OCI-LY7 (cell line): ENCODE measurements at regions not wholly inside any gene's neighbourhood (a gene's known extent, or its start where the extent isn't known, plus 50 kb on each side); places are given as distances from the start of the nearest gene placed in this dataset.
A peak's percentile ranks its signal among the peaks of the same experiment; 100 is the strongest.

ENCODE experiments used
- BruUV-seq: library from RNA; stranded (reverse); fragments of 400-500 nt; replicated peaks from 2 replicates; lab custom pipeline; 2021; lab: Mats Ljungman, UMichigan
- CTCF ChIA-PET: fragments of 300-600 bp; sonication (Branson Sonifier 250); formaldehyde crosslinking; loops from one replicate; lab custom pipeline; 2022; ENCODE audit warnings: antibody characterized with exemption; ENCODE audit not compliant: unreplicated experiment; lab: Charles Lee
- POLR2A ChIA-PET: fragments of 300-600 bp; sonication (Branson Sonifier 250); formaldehyde crosslinking; loops from one replicate; lab custom pipeline; 2022; ENCODE audit warnings: antibody characterized with exemption; lab: Charles Lee
- DNase-seq: peaks from one replicate; pipeline ENCODE4 v3.0.0-alpha.2; 2015; ENCODE audit warnings: low spot score
- H2AFZ ChIP-seq: fragments of 200-600 bp; sonication (generic), shearing (Covaris generic); 2 replicates; pipeline ENCODE4 v1.6.1; 2014; ENCODE audit warnings: mild to moderate bottlenecking, antibody characterized with exemption, low read length, moderate library complexity
- H3K27ac ChIP-seq: fragments of 200-600 bp; sonication (generic); 2 replicates; pipeline ENCODE4 v1.5.1; 2014; ENCODE audit warnings: mixed run types, low read depth, mild to moderate bottlenecking, moderate library complexity, low read length, inconsistent platforms; ENCODE audit not compliant: poor library complexity, severe bottlenecking
- H3K36me3 ChIP-seq: fragments of 200-600 bp; sonication (generic); 2 replicates; pipeline ENCODE4 v1.6.1; 2014; ENCODE audit warnings: mild to moderate bottlenecking, antibody characterized with exemption, low read length, moderate library complexity, mixed read lengths; ENCODE audit not compliant: insufficient read depth
- H3K4me1 ChIP-seq: fragments of 200-600 bp; sonication (generic); 2 replicates; pipeline ENCODE4 v1.5.1; 2014; ENCODE audit warnings: mild to moderate bottlenecking, low read length; ENCODE audit not compliant: insufficient read depth, poor library complexity, severe bottlenecking
- H3K4me2 ChIP-seq: fragments of 200-600 bp; sonication (generic); 2 replicates; pipeline ENCODE4 v1.6.1; 2014; ENCODE audit warnings: mild to moderate bottlenecking, low read length
- H3K4me3 ChIP-seq: fragments of 200-600 bp; sonication (generic); 2 replicates; pipeline ENCODE4 v1.5.1; 2014; ENCODE audit warnings: mild to moderate bottlenecking, low read depth, low read length; ENCODE audit not compliant: poor library complexity, severe bottlenecking
- H3K79me2 ChIP-seq: fragments of 200-600 bp; sonication (generic); 2 replicates; pipeline ENCODE4 v1.6.1; 2016; ENCODE audit warnings: low read depth, mild to moderate bottlenecking, low read length, moderate library complexity, mixed read lengths; ENCODE audit not compliant: insufficient read depth
- H3K9me2 ChIP-seq: fragments of 200-600 bp; sonication (generic); 2 replicates; pipeline ENCODE4 v1.6.1; 2016; ENCODE audit warnings: mild to moderate bottlenecking, low read length, mixed read lengths; ENCODE audit not compliant: insufficient read depth
- H3K9me3 ChIP-seq: fragments of 200-600 bp; sonication (generic); 2 replicates; pipeline ENCODE4 v1.6.1; 2014; ENCODE audit warnings: mild to moderate bottlenecking, mixed run types, low read length, mixed read lengths
- H4K20me1 ChIP-seq: fragments of 200-600 bp; sonication (generic); 2 replicates; pipeline ENCODE4 v1.6.1; 2014; ENCODE audit warnings: mild to moderate bottlenecking, antibody characterized with exemption, low read length, moderate library complexity, mixed read lengths; ENCODE audit not compliant: insufficient read depth
- EZH2phosphoT487 ChIP-seq: fragments of 200-600 bp; sonication (generic); IDR thresholded peaks from 2 replicates; pipeline ENCODE4 v1.6.1; 2018; ENCODE audit warnings: low read depth, borderline replicate concordance, mild to moderate bottlenecking, mixed run types, antibody characterized with exemption, low read length, moderate library complexity, mixed read lengths
- intact Hi-C: fragments of 100-400 bp; cut with micrococcal nuclease; formaldehyde crosslinking; loops from one replicate; pipeline ENCODE4 v1.10.0; 2022; ENCODE audit not compliant: unreplicated experiment
- TF ChIP-seq, protein P1 (sequence below): fragments of 200-600 bp; sonication (generic); conservative IDR thresholded peaks from 2 replicates; pipeline ENCODE4 v1.5.1; 2014; ENCODE audit warnings: mild to moderate bottlenecking, antibody characterized with exemption, low read length, moderate library complexity, mixed read lengths

DNA sequence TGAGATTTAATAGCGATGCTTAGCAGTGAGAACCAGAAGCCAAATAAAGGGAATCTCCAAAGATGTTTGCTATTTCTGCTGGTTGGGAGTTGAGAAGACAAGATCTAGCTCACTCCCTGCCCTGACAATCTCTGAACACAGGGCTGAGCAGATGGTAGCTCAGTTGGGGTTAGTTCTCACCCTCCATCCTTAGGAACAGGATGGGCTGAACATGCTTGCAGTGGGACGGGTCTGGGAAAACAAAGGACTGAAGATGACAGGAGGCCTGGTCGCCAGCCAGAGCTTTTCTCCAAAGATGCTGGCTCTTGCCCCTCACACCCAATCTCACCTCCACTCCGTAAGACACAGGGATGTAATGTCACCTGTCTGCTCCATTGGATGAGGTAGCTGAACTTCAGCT lies 72.7 kb downstream of the SC5D start:
- H3K9me2 ChIP-seq: no peaks in the 10 kb centered on the region
- no peaks in the 10 kb centered on the region for H3K36me3 ChIP-seq
- H3K9me3 ChIP-seq: no peaks in the 10 kb centered on the region
- peak overlapping the region; percentile 98 for H3K27ac ChIP-seq
- POLR2A ChIA-PET: interaction anchor here (0.7 to 17.0 kb wide), 18 partner anchors 8 to 203 kb away, joined by 3 to 218 read pairs (median 8); no protein-coding TSS in a partner anchor
- H3K4me3 ChIP-seq: no peak overlapping the region
- H3K4me1 ChIP-seq: peaks cover 68% of the 10 kb centered on the region
- CTCF ChIA-PET: interaction anchor here (0.5 to 1.4 kb wide), 4 partner anchors 9 to 438 kb away, joined by 3 to 6 read pairs (median 3); no protein-coding TSS in a partner anchor
- H3K79me2 ChIP-seq: no peaks in the 10 kb centered on the region
- H2AFZ ChIP-seq: no peak overlapping the region
- H3K4me2 ChIP-seq: 0 out of 2 replicates have a peak overlapping the region, but pooled peaks have one; percentile 73
- TF ChIP-seq EZH2phosphoT487: no peak
- TF ChIP-seq, protein P1, sequence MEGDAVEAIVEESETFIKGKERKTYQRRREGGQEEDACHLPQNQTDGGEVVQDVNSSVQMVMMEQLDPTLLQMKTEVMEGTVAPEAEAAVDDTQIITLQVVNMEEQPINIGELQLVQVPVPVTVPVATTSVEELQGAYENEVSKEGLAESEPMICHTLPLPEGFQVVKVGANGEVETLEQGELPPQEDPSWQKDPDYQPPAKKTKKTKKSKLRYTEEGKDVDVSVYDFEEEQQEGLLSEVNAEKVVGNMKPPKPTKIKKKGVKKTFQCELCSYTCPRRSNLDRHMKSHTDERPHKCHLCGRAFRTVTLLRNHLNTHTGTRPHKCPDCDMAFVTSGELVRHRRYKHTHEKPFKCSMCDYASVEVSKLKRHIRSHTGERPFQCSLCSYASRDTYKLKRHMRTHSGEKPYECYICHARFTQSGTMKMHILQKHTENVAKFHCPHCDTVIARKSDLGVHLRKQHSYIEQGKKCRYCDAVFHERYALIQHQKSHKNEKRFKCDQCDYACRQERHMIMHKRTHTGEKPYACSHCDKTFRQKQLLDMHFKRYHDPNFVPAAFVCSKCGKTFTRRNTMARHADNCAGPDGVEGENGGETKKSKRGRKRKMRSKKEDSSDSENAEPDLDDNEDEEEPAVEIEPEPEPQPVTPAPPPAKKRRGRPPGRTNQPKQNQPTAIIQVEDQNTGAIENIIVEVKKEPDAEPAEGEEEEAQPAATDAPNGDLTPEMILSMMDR: no peak
- no peaks in the 10 kb centered on the region for H4K20me1 ChIP-seq
- intact Hi-C loops: loop anchor here (5.0 kb wide), 1 partner anchor 52 kb away; no protein-coding TSS in a partner anchor
- no TSS peak for BruUV-seq
- DNase-seq: no peak

DNA sequence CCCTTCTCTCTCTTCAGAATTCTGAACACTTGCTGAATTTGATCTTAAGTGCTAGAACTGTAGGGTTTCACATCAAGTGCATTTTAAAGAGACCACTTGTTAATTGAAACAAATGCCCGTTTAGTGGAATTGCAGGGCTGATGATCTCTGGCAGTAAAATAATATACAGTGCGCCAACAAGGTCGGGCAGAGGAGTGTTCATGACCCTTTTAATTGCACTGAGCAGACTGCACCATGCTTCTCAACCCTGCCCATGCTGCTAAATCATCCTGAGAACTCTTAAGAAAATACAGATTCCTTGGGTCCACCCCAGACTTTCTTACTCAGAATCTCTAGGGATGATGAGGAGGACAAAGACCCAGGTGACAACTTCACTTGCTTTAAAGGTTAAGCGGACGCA lies 73.5 kb downstream of the SC5D start:
- POLR2A ChIA-PET: interaction anchor here (0.6 to 17.0 kb wide), 16 partner anchors 7 to 1326 kb away, joined by 3 to 218 read pairs (median 22); no protein-coding TSS in a partner anchor
- Histone ChIP-seq H3K4me3 (no peak overlapping the region), H2AFZ (no peak overlapping the region), H4K20me1 (no peaks in the 10 kb centered on the region), H3K4me2 (peak overlapping the region; percentile 73), H3K36me3 (no peaks in the 10 kb centered on the region), H3K79me2 (no peaks in the 10 kb centered on the region), H3K9me2 (no peaks in the 10 kb centered on the region), H3K27ac (peak overlapping the region; percentile 98), H3K9me3 (no peaks in the 10 kb centered on the region; the same call in 1 of the 2 replicates), H3K4me1 (peaks cover 74% of the 10 kb centered on the region)
- CTCF ChIA-PET: interaction anchor here (1.0 to 1.9 kb wide), 4 partner anchors 8 to 62 kb away, joined by 3 to 6 read pairs (median 6); no protein-coding TSS in a partner anchor
- intact Hi-C loops: loop anchor here (2.0 to 5.0 kb wide), 2 partner anchors 25 to 51 kb away; no protein-coding TSS in a partner anchor
- TF ChIP-seq EZH2phosphoT487: no peak
- TF ChIP-seq, protein P1: no peak
- DNase-seq: no peak
- no TSS peak for BruUV-seq
